ENCODE measurements at regions not wholly inside any gene's neighbourhood (a gene's known extent, or its start where the extent isn't known, plus 50 kb on each side); places are given as distances from the start of the nearest gene placed in this dataset.
A peak's percentile ranks its signal among the peaks of the same experiment; 100 is the strongest.

GRCh38 chr11:86740628-86741483 lies 59.5 kb upstream of the PRSS23 start (continued):
- TF ChIP-seq, protein P1, sequence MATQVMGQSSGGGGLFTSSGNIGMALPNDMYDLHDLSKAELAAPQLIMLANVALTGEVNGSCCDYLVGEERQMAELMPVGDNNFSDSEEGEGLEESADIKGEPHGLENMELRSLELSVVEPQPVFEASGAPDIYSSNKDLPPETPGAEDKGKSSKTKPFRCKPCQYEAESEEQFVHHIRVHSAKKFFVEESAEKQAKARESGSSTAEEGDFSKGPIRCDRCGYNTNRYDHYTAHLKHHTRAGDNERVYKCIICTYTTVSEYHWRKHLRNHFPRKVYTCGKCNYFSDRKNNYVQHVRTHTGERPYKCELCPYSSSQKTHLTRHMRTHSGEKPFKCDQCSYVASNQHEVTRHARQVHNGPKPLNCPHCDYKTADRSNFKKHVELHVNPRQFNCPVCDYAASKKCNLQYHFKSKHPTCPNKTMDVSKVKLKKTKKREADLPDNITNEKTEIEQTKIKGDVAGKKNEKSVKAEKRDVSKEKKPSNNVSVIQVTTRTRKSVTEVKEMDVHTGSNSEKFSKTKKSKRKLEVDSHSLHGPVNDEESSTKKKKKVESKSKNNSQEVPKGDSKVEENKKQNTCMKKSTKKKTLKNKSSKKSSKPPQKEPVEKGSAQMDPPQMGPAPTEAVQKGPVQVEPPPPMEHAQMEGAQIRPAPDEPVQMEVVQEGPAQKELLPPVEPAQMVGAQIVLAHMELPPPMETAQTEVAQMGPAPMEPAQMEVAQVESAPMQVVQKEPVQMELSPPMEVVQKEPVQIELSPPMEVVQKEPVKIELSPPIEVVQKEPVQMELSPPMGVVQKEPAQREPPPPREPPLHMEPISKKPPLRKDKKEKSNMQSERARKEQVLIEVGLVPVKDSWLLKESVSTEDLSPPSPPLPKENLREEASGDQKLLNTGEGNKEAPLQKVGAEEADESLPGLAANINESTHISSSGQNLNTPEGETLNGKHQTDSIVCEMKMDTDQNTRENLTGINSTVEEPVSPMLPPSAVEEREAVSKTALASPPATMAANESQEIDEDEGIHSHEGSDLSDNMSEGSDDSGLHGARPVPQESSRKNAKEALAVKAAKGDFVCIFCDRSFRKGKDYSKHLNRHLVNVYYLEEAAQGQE (IDR thresholded peaks at IDR 0.05): 0 out of 2 replicates have a peak, but pooled peaks have one; percentile 28
- TF ChIP-seq NFE2L2 (conservative IDR thresholded peaks at IDR 0.05; ENCODE audit: low read length) (no peak), ZFP36 (IDR thresholded peaks at IDR 0.05; ENCODE audit: borderline replicate concordance, partially characterized antibody) (no peak), FOSB (CRISPR knock-in tag; IDR thresholded peaks at IDR 0.05) (peak; percentile 75), JUNB (IDR thresholded peaks at IDR 0.05) (peak; percentile 97), HOXB5 (CRISPR knock-in tag; IDR thresholded peaks at IDR 0.05) (peak; percentile 88), GATA3 (IDR thresholded peaks at IDR 0.05; ENCODE audit: borderline replicate concordance) (peak; percentile 93), RAD21 (conservative IDR thresholded peaks at IDR 0.05 in 1 of 2, IDR thresholded peaks at IDR 0.05 in 1 of 2) (peak; percentile 20 to 43; a peak in 3 of 5 replicates), RNF2 (IDR thresholded peaks at IDR 0.05; ENCODE audit: borderline replicate concordance, low read depth) (no peak)

DNA sequence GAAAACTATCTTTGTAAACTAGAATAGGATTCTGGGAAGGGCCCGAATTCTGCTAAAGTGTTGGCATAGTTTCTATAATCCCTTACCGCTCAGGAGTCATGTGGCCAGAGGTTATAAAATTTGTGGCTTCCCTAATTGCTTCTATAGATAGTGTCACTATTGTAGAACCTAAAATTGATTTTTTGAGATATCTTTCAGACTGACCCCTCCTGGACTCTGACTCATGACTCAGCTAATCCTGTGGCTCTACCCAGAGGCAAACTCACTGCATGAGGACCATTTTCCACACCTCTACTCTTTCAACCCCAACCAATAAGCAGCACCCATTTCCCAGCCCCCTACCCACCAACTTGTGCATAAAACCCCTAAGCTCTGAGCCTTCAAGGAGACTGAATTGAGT lies 61.8 kb upstream of the PRSS23 start:
- Histone ChIP-seq H3K27ac (peak overlapping the region; percentile 88 to 93), H3K4me1 (peaks cover 99% of the 10 kb centered on the region), H3K9me3 (no peaks in the 10 kb centered on the region), H3K4me3 (no peak overlapping the region), H3K4me2 (peak overlapping the region; percentile 55; the same call in 2 of the 3 replicates)
- 84% methylated on average over 2 of the region's 2 CpGs for WGBS (ENCODE audit: missing lambda C conversion rate)
- no peak for FAIRE-seq
- ATAC-seq: no peak
- ChIA-PET CTCF (interaction anchor here (1.2 to 1.6 kb wide), 4 partner anchors 60 to 282 kb away, joined by 3 to 5 read pairs (median 4); no protein-coding TSS in a partner anchor), POLR2A (interaction anchor here (1.2 kb wide), 1 partner anchor 146 kb away, joined by 3 read pairs; no protein-coding TSS in a partner anchor)
- no peak for DNase-seq (ENCODE audit: low read depth in 1 of 2, low spot score in 1 of 2)
- TF ChIP-seq EHF (CRISPR knock-in tag; IDR thresholded peaks at IDR 0.05): 0 out of 2 replicates have a peak, but pooled peaks have one; percentile 15
- no peak for TF ChIP-seq POLR2A (IDR thresholded peaks at IDR 0.05; ENCODE audit: low read length)
- no peak for TF ChIP-seq MYC (IDR thresholded peaks at IDR 0.05; ENCODE audit: borderline replicate concordance, low read length)
- TF ChIP-seq MAFK (IDR thresholded peaks at IDR 0.05; ENCODE audit: partially characterized antibody): peak; percentile 69
- TF ChIP-seq HOXB5 (CRISPR knock-in tag; IDR thresholded peaks at IDR 0.05): no peak
- no peak for TF ChIP-seq RCOR1 (IDR thresholded peaks at IDR 0.05; ENCODE audit: low read depth, low read length)
- TF ChIP-seq ZFP36 (IDR thresholded peaks at IDR 0.05; ENCODE audit: borderline replicate concordance, partially characterized antibody): no peak
- TF ChIP-seq FOSL2 (IDR thresholded peaks at IDR 0.05): no peak
- no peak for TF ChIP-seq FOSL2 (CRISPR knock-in tag; IDR thresholded peaks at IDR 0.05)
- no peak for TF ChIP-seq HOXA7 (CRISPR knock-in tag; IDR thresholded peaks at IDR 0.05)
- no peak for TF ChIP-seq NR3C1 (IDR thresholded peaks at IDR 0.05)
- no peak for TF ChIP-seq TP53 (CRISPR knock-in tag; IDR thresholded peaks at IDR 0.05)
- TF ChIP-seq EHMT2 (IDR thresholded peaks at IDR 0.05; ENCODE audit: low read depth): no peak
- no peak for TF ChIP-seq PBX3 (IDR thresholded peaks at IDR 0.05)
- TF ChIP-seq BHLHE40 (IDR thresholded peaks at IDR 0.05; ENCODE audit: low read depth, low read length): no peak
- TF ChIP-seq NFE2L2 (conservative IDR thresholded peaks at IDR 0.05; ENCODE audit: low read length): peak; percentile 46; the same call in 1 of the 2 replicates
- no peak for TF ChIP-seq CTCF (IDR thresholded peaks at IDR 0.05)
- no peak for TF ChIP-seq KDM5A (IDR thresholded peaks at IDR 0.05)
- TF ChIP-seq CHD2 (IDR thresholded peaks at IDR 0.05; ENCODE audit: low read length, partially characterized antibody): no peak
- TF ChIP-seq FOSB (CRISPR knock-in tag; IDR thresholded peaks at IDR 0.05): no peak
- TF ChIP-seq TFCP2L1 (CRISPR knock-in tag; IDR thresholded peaks at IDR 0.05): no peak
- no peak for TF ChIP-seq MAX (IDR thresholded peaks at IDR 0.05)
- TF ChIP-seq ZSCAN20 (CRISPR knock-in tag; IDR thresholded peaks at IDR 0.05): no peak
- TF ChIP-seq ELK1 (IDR thresholded peaks at IDR 0.05; ENCODE audit: low read depth, low read length): no peak
